Fibroblast of villous mesenchyme (primary cell): ENCODE measurements at regions not wholly inside any gene's neighbourhood (a gene's known extent, or its start where the extent isn't known, plus 50 kb on each side); places are given as distances from the start of the nearest gene placed in this dataset.
"Not testable (repeated sequence)": the region's sequence is repeated elsewhere in the genome, so short reads cannot be mapped to it uniquely, and the experiment has no call there.

Experiments used
- DNase-seq: peaks from one replicate; pipeline ENCODE4 v3.0.0-alpha.2; 2010; ENCODE audit warnings: low read depth
- H3K4me3 ChIP-seq: 2 replicates; pipeline ENCODE4 v1.5.1; 2011; ENCODE audit warnings: low read depth, mild to moderate bottlenecking, low read length
- TF ChIP-seq, protein P1 (sequence below): IDR thresholded peaks from 2 replicates; pipeline ENCODE4 v1.5.1; 2012; ENCODE audit warnings: low read depth, mild to moderate bottlenecking, low read length; ENCODE audit not compliant: insufficient read depth

DNA sequence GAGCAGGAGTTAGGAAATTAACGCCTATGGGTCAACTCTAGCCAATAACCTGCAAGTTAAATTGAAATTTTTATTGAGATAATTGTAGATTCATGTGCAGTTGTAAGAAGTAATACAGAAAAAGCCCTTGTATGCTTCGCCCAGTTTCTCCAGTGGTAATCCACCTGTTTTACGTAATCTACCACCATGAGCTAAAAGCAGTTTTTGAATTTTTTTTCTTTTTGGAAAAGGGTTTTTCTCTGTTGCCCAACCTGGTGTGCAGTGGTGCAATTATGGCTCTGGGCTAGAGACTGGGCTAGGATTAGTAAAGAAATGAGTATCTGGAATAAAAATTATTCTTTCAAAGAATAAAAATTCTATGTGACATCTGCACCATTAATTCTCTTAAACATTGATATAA is 116.2 kb downstream of the ZFP64 start:
- TF ChIP-seq, protein P1, sequence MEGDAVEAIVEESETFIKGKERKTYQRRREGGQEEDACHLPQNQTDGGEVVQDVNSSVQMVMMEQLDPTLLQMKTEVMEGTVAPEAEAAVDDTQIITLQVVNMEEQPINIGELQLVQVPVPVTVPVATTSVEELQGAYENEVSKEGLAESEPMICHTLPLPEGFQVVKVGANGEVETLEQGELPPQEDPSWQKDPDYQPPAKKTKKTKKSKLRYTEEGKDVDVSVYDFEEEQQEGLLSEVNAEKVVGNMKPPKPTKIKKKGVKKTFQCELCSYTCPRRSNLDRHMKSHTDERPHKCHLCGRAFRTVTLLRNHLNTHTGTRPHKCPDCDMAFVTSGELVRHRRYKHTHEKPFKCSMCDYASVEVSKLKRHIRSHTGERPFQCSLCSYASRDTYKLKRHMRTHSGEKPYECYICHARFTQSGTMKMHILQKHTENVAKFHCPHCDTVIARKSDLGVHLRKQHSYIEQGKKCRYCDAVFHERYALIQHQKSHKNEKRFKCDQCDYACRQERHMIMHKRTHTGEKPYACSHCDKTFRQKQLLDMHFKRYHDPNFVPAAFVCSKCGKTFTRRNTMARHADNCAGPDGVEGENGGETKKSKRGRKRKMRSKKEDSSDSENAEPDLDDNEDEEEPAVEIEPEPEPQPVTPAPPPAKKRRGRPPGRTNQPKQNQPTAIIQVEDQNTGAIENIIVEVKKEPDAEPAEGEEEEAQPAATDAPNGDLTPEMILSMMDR, result no peak
- DNase-seq, result no peak
- H3K4me3 ChIP-seq, result no peak overlapping the region

DNA sequence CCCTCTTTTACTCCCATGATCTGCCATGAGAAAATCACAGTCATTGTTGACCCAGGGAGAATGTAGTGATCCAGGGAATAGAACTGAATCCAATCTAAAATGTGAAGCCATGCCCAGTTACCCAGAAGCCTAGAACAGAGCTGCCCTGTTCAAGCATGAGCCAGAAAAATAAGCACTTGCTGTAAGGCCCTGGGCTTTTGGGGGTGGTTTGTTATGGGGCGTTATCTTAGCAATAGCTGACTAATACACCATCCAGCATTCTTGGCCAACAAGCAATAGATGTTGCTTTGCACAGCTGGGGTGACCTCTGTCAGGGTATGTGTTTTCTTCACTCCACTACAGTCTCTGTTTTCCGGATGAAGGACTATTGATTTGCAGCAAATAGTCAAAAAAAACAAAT is 120.4 kb downstream of the ZFP64 start:
- TF ChIP-seq, protein P1, result no peak
- no peak for DNase-seq

GRCh38 chr20:52064931-52065330 is 126.6 kb downstream of the ZFP64 start:
- DNase-seq, result no peak
- TF ChIP-seq, protein P1, result no peak
- no peak overlapping the region for H3K4me3 ChIP-seq

More for the DNA sequence above, 120.4 kb downstream of the ZFP64 start:
- H3K4me3 ChIP-seq, result no peak overlapping the region

GRCh38 chr20:52062452-52063209 is 128.9 kb downstream of the ZFP64 start:
- TF ChIP-seq, protein P1, result no peak
- DNase-seq, result no peak
- H3K4me3 ChIP-seq, result no peak overlapping the region

DNA sequence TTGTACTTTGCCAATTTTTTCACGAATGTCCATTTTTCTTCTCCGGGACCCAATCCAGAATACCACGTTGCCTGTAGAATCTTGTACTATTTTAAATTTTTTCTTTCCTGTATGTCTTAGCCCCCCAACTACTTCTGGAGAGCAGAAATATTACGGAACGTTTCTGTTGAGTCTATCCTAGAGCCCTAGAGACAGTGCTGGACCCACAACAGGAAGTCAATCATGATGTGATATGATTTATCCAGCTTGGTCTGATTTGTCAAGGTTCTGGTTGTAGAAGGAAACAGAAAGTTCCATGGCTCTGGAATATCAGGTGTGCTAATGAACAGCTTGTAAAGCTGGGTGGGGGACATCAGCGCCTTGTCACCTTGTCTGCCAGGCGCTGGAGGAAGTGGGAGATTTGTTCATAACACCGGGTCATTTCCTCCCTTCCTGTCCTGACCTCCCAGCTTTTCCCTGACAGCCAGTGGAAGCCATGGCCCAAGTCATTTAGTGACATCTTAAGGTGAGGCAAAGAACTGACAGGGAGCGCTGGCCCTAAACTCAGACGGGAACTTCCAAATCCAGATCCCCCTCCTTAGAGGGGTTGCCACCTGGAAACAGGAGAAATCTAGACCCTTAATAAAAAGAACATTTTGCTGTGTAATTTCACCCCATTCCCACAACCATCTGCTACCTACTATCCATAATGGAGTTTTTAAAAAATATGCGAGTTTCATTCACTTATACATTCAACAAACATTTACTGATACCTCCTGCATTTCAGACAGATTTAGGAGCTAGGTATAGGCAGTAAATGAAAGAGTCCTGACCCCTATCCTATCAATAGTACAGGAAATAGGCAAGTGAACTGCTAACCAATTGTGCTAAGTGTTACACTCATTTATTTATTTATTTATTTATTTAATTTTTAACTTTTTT is 130.5 kb downstream of the ZFP64 start:
- H3K4me3 ChIP-seq, result no peak overlapping the region
- TF ChIP-seq, protein P1, result peak; percentile 51
- DNase-seq, result peak; percentile 50

DNA sequence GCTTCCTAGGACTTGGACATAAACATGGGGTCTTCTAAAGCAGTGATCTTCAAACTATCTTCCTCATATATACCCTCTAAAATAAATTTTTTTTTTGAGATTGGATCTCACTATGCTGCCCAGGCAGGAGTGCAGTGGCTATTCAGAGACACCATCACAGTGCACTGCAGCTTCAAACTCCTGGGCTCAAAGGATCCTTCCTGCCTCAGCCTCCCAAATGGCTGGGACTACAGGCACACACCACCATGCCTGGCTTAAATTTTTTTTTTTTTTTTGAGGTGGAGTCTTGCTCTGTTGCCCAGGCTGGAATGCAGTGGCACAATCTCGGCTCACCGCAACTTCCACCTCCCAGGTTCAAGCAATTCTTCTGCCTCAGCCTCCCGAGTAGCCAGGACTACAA is 134.4 kb downstream of the ZFP64 start:
- H3K4me3 ChIP-seq, DNase-seq: not testable (repeated sequence)
